ENCODE measurements at regions not wholly inside any gene's neighbourhood (a gene's known extent, or its start where the extent isn't known, plus 50 kb on each side); places are given as distances from the start of the nearest gene placed in this dataset.

- DNase-seq (ENCODE audit: low read depth, low spot score) = no peak
- in situ Hi-C loops (cut with HindIII; ENCODE audit: low sequenced_read_pairs) = no loop called here
- TF ChIP-seq CTCF (IDR thresholded peaks at IDR 0.05; ENCODE audit: low read depth, low read length) = no peak
- no peak overlapping the region for H3K4me3 ChIP-seq (ENCODE audit: low read depth, low read length)
Observed at GRCh38 chr12:30203981-30204380, 420.2 kb upstream of the TMTC1 start.

GRCh38 chr12:30202521-30203254 is 418.9 kb upstream of the TMTC1 start:
- in situ Hi-C loops (cut with HindIII; ENCODE audit: low sequenced_read_pairs) = no loop called here

GRCh38 chr12:30201301-30202160 is 417.8 kb upstream of the TMTC1 start:
- no peak overlapping the region for H3K4me3 ChIP-seq (ENCODE audit: low read depth, low read length)
- peak; percentile 2 for TF ChIP-seq CTCF (IDR thresholded peaks at IDR 0.05; ENCODE audit: low read depth, low read length)
- no peak for DNase-seq (ENCODE audit: low read depth, low spot score)
- in situ Hi-C loops (cut with HindIII; ENCODE audit: low sequenced_read_pairs) = no loop called here

More at GRCh38 chr12:30202521-30203254, 418.9 kb upstream of the TMTC1 start:
- TF ChIP-seq CTCF (IDR thresholded peaks at IDR 0.05; ENCODE audit: low read depth, low read length) = no peak
- no peak overlapping the region for H3K4me3 ChIP-seq (ENCODE audit: low read depth, low read length)
- no peak for DNase-seq (ENCODE audit: low read depth, low spot score)

GRCh38 chr12:30200864-30201263 is 417.1 kb upstream of the TMTC1 start:
- no peak for TF ChIP-seq CTCF (IDR thresholded peaks at IDR 0.05; ENCODE audit: low read depth, low read length)
- peak; percentile 2 for DNase-seq (ENCODE audit: low read depth, low spot score)
- in situ Hi-C loops (cut with HindIII; ENCODE audit: low sequenced_read_pairs) = no loop called here
- peak overlapping the region; percentile 18 for H3K4me3 ChIP-seq (ENCODE audit: low read depth, low read length)

GRCh38 chr12:30197392-30198057 is 413.8 kb upstream of the TMTC1 start:
- in situ Hi-C loops (cut with HindIII; ENCODE audit: low sequenced_read_pairs) = no loop called here
- no peak overlapping the region for H3K4me3 ChIP-seq (ENCODE audit: low read depth, low read length)
- peak; percentile 34 for DNase-seq (ENCODE audit: low read depth, low spot score)
- no peak for TF ChIP-seq CTCF (IDR thresholded peaks at IDR 0.05; ENCODE audit: low read depth, low read length)

- H3K4me3 ChIP-seq (ENCODE audit: low read depth, low read length) = no peak overlapping the region
- no peak for DNase-seq (ENCODE audit: low read depth, low spot score)
- no peak for TF ChIP-seq CTCF (IDR thresholded peaks at IDR 0.05; ENCODE audit: low read depth, low read length)
- in situ Hi-C loops (cut with HindIII; ENCODE audit: low sequenced_read_pairs) = no loop called here
Observed at GRCh38 chr12:30191696-30192455, 408.1 kb upstream of the TMTC1 start.
